ENCODE measurements at regions not wholly inside any gene's neighbourhood (a gene's known extent, or its start where the extent isn't known, plus 50 kb on each side); places are given as distances from the start of the nearest gene placed in this dataset.

DNA sequence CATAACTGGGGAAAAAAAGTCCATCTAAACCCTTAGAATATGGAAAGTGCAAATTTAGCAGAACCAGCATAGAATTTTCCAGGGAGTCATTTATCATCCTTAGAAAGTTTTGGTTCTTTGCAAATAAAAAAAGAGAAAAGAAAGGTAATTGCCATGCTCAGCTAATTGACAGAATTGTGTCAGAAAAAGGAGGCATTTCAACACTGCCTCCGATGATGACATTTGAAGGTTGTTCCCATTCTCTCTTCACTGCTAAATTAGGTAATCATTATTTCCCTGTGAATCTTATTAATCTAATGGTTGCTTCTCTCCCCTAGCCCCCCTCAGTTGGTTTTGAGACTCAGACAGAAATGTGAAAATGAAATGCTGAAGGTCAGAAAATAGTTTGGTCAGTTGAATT is 139.2 kb downstream of the PDCD6IP start:
- TF ChIP-seq CTCF (IDR thresholded peaks at IDR 0.05) (no peak), POLR2A (IDR thresholded peaks at IDR 0.05) (no peak)

Measured in lower leg skin (tissue), 3 donors.